ENCODE measurements at regions not wholly inside any gene's neighbourhood (a gene's known extent, or its start where the extent isn't known, plus 50 kb on each side); places are given as distances from the start of the nearest gene placed in this dataset.

GRCh38 chr6:165096209-165096608 lies 213.2 kb downstream of the C6orf118 start:
- TF ChIP-seq, protein P1, sequence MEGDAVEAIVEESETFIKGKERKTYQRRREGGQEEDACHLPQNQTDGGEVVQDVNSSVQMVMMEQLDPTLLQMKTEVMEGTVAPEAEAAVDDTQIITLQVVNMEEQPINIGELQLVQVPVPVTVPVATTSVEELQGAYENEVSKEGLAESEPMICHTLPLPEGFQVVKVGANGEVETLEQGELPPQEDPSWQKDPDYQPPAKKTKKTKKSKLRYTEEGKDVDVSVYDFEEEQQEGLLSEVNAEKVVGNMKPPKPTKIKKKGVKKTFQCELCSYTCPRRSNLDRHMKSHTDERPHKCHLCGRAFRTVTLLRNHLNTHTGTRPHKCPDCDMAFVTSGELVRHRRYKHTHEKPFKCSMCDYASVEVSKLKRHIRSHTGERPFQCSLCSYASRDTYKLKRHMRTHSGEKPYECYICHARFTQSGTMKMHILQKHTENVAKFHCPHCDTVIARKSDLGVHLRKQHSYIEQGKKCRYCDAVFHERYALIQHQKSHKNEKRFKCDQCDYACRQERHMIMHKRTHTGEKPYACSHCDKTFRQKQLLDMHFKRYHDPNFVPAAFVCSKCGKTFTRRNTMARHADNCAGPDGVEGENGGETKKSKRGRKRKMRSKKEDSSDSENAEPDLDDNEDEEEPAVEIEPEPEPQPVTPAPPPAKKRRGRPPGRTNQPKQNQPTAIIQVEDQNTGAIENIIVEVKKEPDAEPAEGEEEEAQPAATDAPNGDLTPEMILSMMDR (IDR thresholded peaks at IDR 0.05; ENCODE audit: insufficient read depth, low read depth, low read length): no peak
- no peak for TF ChIP-seq EZH2 (IDR thresholded peaks at IDR 0.05; ENCODE audit: insufficient read depth, low read length)
